Lower leg skin (tissue), 4 donors: ENCODE measurements at regions not wholly inside any gene's neighbourhood (a gene's known extent, or its start where the extent isn't known, plus 50 kb on each side); places are given as distances from the start of the nearest gene placed in this dataset.
A peak's percentile ranks its signal among the peaks of the same experiment; 100 is the strongest.

Source experiments
- DNase-seq, 2 donors: peaks; one replicate each; pipeline ENCODE4 v3.0.0-alpha.2; 2019; ENCODE audit warnings: low spot score in 2 of 2
- H3K4me3 ChIP-seq: fragments of 200-600 bp; sonication (generic); 2 replicates; pipeline ENCODE4 v1.5.1; 2017; ENCODE audit warnings: mild to moderate bottlenecking, low read depth; ENCODE audit not compliant: poor library complexity, severe bottlenecking
- CTCF ChIP-seq, 3 donors: fragments of 450-650 bp; IDR thresholded peaks; one replicate each; pipeline ENCODE4 v1.5.1; 2016; ENCODE audit warnings: antibody characterized with exemption in 3 of 3, mild to moderate bottlenecking in 3 of 3, moderate library complexity in 2 of 3
- POLR2A ChIP-seq, 2 donors: fragments of 450-650 bp; IDR thresholded peaks; one replicate each; pipeline ENCODE4 v1.6.1; 2016 to 2017; ENCODE audit warnings: antibody characterized with exemption in 2 of 2, mild to moderate bottlenecking in 1 of 2, moderate library complexity in 1 of 2
- WGBS, 2 donors: methylation state at CpG; one replicate each; pipeline ENCODE4 v1.1.5; 2018; 5-methylcytosine and 5-hydroxymethylcytosine counted together
- intact Hi-C: fragments of 100-400 bp; cut with DNase I; formaldehyde crosslinking; loops from one replicate; pipeline ENCODE4 v1.15.0; 2023; ENCODE audit warnings: low total_unique reads

GRCh38 chr13:44128552-44129001 lies 245.0 kb upstream of the SERP2 start:
- 56 to 60% methylated on average over 7 of the region's 7 CpGs for WGBS, 2 donors
- DNase-seq: no peak
- TF ChIP-seq CTCF (IDR thresholded peaks at IDR 0.05) (no peak), POLR2A (IDR thresholded peaks at IDR 0.05) (no peak)
- intact Hi-C loops: no loop called here
- H3K4me3 ChIP-seq: no peak overlapping the region

GRCh38 chr13:44129418-44129817 lies 244.2 kb upstream of the SERP2 start:
- 83 to 90% methylated on average over 2 of the region's 2 CpGs for WGBS, 2 donors
- intact Hi-C loops: no loop called here

GRCh38 chr13:44131069-44131614 lies 242.5 kb upstream of the SERP2 start:
- intact Hi-C loops: no loop called here
- WGBS, 2 donors: 85 to 95% methylated on average over 5 of the region's 5 CpGs
- H3K4me3 ChIP-seq: no peak overlapping the region
- no peak for DNase-seq
- TF ChIP-seq CTCF (IDR thresholded peaks at IDR 0.05) (no peak), POLR2A (IDR thresholded peaks at IDR 0.05) (no peak)

More at GRCh38 chr13:44129418-44129817, 244.2 kb upstream of the SERP2 start:
- H3K4me3 ChIP-seq: no peak overlapping the region
- DNase-seq: no peak
- no peak for TF ChIP-seq POLR2A (IDR thresholded peaks at IDR 0.05)

GRCh38 chr13:44132710-44133109 lies 240.9 kb upstream of the SERP2 start:
- no peak for TF ChIP-seq POLR2A (IDR thresholded peaks at IDR 0.05)
- no peak for TF ChIP-seq CTCF (IDR thresholded peaks at IDR 0.05)
- no peak overlapping the region for H3K4me3 ChIP-seq
- intact Hi-C loops: no loop called here
- peak; percentile 34 to 88 for DNase-seq
- 59 to 64% methylated on average over 6 of the region's 6 CpGs for WGBS, 2 donors

- H3K4me3 ChIP-seq: no peak overlapping the region
- intact Hi-C loops: no loop called here
- DNase-seq: no peak
- WGBS, 2 donors: 89 to 95% methylated on average over 3 of the region's 3 CpGs
- TF ChIP-seq CTCF (IDR thresholded peaks at IDR 0.05): no peak
- TF ChIP-seq POLR2A (IDR thresholded peaks at IDR 0.05): no peak
These were observed 240.0 kb upstream of the SERP2 start for GRCh38 chr13:44133626-44134025.

GRCh38 chr13:44135566-44135965 lies 238.1 kb upstream of the SERP2 start:
- TF ChIP-seq CTCF (IDR thresholded peaks at IDR 0.05): no peak
- TF ChIP-seq POLR2A (IDR thresholded peaks at IDR 0.05): no peak
- intact Hi-C loops: no loop called here
- DNase-seq: no peak
- H3K4me3 ChIP-seq: no peak overlapping the region
- 69 to 82% methylated on average over 1 of the region's 1 CpG for WGBS, 2 donors
